Panc1 (cell line): ENCODE measurements at regions not wholly inside any gene's neighbourhood (a gene's known extent, or its start where the extent isn't known, plus 50 kb on each side); places are given as distances from the start of the nearest gene placed in this dataset.

Experiments used
- ATAC-seq: fragments of 200-7000 bp; cut with Tn5 transposase; 2 replicates; pipeline ENCODE4 v1.9.1; 2020; ENCODE audit warnings: mild to moderate bottlenecking, moderate library complexity
- BruUV-seq: library from RNA; stranded (reverse); fragments of 400-500 nt; replicated peaks from 2 replicates; lab custom pipeline; 2021; lab: Mats Ljungman, UMichigan
- CTCF ChIA-PET: fragments of 300-600 bp; sonication (Branson Sonifier 250); formaldehyde crosslinking; loops from one replicate; lab custom pipeline; 2022; ENCODE audit warnings: antibody characterized with exemption; lab: Charles Lee
- POLR2A ChIA-PET: fragments of 300-600 bp; sonication (Branson Sonifier 250); formaldehyde crosslinking; loops from one replicate; lab custom pipeline; 2022; ENCODE audit warnings: antibody characterized with exemption; lab: Charles Lee
- DNase-seq: peaks from one replicate; pipeline ENCODE4 v3.0.0-alpha.2; 2010; ENCODE audit warnings: low read depth, low spot score
- H3K27ac ChIP-seq: 2 replicates; pipeline ENCODE4 v1.5.1; 2011; ENCODE audit warnings: mild to moderate bottlenecking, low read length, inconsistent platforms
- H3K27me3 ChIP-seq: fragments of 200-500 bp; sonication (Bioruptor generic); 2 replicates; pipeline ENCODE4 v1.6.0; 2014; ENCODE audit warnings: low read length, inconsistent platforms; ENCODE audit not compliant: control insufficient read depth, insufficient read depth
- H3K36me3 ChIP-seq: fragments of 200-500 bp; sonication (Bioruptor generic); 2 replicates; pipeline ENCODE4 v1.5.1; 2014; ENCODE audit warnings: inconsistent platforms, mild to moderate bottlenecking, low read length, moderate library complexity; ENCODE audit not compliant: control insufficient read depth, insufficient read depth
- H3K4me1 ChIP-seq: 2 replicates; pipeline ENCODE4 v1.5.1; 2011; ENCODE audit warnings: inconsistent platforms, mild to moderate bottlenecking, low read length, moderate library complexity; ENCODE audit not compliant: control insufficient read depth, insufficient read depth
- H3K4me3 ChIP-seq, 2 experiments: 2 replicates each; pipeline ENCODE4 v1.5.1; 2011 to 2012; ENCODE audit warnings: low read depth in 2 of 2, low read length in 2 of 2, mild to moderate bottlenecking in 2 of 2, inconsistent platforms in 1 of 2, moderate library complexity in 1 of 2
- H3K9me3 ChIP-seq: fragments of 200-500 bp; sonication (Bioruptor generic); 2 replicates; pipeline ENCODE4 v1.5.1; 2014; ENCODE audit warnings: low read depth, mild to moderate bottlenecking, inconsistent platforms, low read length, moderate library complexity; ENCODE audit not compliant: control insufficient read depth, insufficient read depth
- POLR2AphosphoS5 ChIP-seq: IDR thresholded peaks from 2 replicates; pipeline ENCODE4 v1.6.1; 2012; ENCODE audit warnings: mild to moderate bottlenecking, low read depth, low read length, moderate library complexity
- SIN3A ChIP-seq: IDR thresholded peaks from 2 replicates; pipeline ENCODE4 v1.6.1; 2012; ENCODE audit warnings: low read depth, mild to moderate bottlenecking, low read length, moderate library complexity, borderline replicate concordance; ENCODE audit not compliant: insufficient read depth
- TCF7L2 ChIP-seq: IDR thresholded peaks from 2 replicates; pipeline ENCODE4 v1.6.1; 2011; ENCODE audit warnings: mild to moderate bottlenecking, low read depth, low read length, inconsistent platforms
- in situ Hi-C: cut with HindIII; loops from 2 replicates; pipeline ENCODE4 v1.10.0; 2016; ENCODE audit warnings: low sequenced_read_pairs, low pct_unique_long_range_greater_than_20kb
- intact Hi-C: fragments of 100-400 bp; cut with micrococcal nuclease; formaldehyde crosslinking; loops from one replicate; pipeline ENCODE4 v1.10.0; 2022; ENCODE audit not compliant: unreplicated experiment
- TF ChIP-seq, protein P1 (sequence below): fragments of 450-650 bp; IDR thresholded peaks from 2 replicates; pipeline ENCODE4 v1.5.1; 2017; ENCODE audit warnings: mild to moderate bottlenecking
- TF ChIP-seq, protein P2 (sequence below), 2 experiments: IDR thresholded peaks; 2 replicates each; pipeline ENCODE4 v1.6.1; 2011 to 2012; ENCODE audit warnings: low read depth in 2 of 2, control low read depth in 1 of 2, low read length in 1 of 2, mild to moderate bottlenecking in 1 of 2, moderate library complexity in 1 of 2; ENCODE audit not compliant: insufficient read depth in 1 of 2

DNA sequence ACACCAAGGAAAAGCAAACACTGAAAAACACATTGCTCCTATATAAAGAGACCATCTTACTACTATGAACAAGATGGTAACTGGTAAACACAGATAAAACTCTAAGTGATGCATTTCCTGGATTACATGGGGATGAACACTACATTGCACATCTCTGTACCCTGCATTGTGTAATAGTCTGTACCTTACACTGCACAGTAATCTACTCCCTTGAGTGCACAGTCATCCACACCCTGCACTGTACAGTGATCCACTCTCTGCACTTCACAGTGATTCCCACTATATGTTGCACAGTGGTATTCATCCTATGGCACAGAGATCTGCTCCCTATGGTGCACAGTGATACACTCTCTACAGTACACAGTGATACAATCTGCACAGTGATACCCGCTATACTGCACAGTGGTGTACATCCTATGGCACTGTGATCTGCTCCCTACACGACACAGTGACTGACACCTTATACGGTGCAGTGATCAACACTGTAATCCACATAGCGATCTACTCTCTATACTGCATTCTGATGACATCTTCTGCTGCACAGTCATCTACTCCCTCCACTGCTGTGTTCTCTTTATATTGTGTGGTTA lies 462.2 kb upstream of the RGPD4 start:
- BruUV-seq = no TSS peak
- Histone ChIP-seq H3K27ac (no peak overlapping the region), H3K9me3 (no peaks in the 10 kb centered on the region), H3K4me3 (no peak overlapping the region), H3K36me3 (no peaks in the 10 kb centered on the region), H3K27me3 (no peaks in the 10 kb centered on the region), H3K4me1 (no peaks in the 10 kb centered on the region)
- TF ChIP-seq POLR2AphosphoS5 (no peak), SIN3A (no peak), TCF7L2 (no peak)
- TF ChIP-seq, protein P1, sequence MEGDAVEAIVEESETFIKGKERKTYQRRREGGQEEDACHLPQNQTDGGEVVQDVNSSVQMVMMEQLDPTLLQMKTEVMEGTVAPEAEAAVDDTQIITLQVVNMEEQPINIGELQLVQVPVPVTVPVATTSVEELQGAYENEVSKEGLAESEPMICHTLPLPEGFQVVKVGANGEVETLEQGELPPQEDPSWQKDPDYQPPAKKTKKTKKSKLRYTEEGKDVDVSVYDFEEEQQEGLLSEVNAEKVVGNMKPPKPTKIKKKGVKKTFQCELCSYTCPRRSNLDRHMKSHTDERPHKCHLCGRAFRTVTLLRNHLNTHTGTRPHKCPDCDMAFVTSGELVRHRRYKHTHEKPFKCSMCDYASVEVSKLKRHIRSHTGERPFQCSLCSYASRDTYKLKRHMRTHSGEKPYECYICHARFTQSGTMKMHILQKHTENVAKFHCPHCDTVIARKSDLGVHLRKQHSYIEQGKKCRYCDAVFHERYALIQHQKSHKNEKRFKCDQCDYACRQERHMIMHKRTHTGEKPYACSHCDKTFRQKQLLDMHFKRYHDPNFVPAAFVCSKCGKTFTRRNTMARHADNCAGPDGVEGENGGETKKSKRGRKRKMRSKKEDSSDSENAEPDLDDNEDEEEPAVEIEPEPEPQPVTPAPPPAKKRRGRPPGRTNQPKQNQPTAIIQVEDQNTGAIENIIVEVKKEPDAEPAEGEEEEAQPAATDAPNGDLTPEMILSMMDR = no peak
- TF ChIP-seq, protein P2, sequence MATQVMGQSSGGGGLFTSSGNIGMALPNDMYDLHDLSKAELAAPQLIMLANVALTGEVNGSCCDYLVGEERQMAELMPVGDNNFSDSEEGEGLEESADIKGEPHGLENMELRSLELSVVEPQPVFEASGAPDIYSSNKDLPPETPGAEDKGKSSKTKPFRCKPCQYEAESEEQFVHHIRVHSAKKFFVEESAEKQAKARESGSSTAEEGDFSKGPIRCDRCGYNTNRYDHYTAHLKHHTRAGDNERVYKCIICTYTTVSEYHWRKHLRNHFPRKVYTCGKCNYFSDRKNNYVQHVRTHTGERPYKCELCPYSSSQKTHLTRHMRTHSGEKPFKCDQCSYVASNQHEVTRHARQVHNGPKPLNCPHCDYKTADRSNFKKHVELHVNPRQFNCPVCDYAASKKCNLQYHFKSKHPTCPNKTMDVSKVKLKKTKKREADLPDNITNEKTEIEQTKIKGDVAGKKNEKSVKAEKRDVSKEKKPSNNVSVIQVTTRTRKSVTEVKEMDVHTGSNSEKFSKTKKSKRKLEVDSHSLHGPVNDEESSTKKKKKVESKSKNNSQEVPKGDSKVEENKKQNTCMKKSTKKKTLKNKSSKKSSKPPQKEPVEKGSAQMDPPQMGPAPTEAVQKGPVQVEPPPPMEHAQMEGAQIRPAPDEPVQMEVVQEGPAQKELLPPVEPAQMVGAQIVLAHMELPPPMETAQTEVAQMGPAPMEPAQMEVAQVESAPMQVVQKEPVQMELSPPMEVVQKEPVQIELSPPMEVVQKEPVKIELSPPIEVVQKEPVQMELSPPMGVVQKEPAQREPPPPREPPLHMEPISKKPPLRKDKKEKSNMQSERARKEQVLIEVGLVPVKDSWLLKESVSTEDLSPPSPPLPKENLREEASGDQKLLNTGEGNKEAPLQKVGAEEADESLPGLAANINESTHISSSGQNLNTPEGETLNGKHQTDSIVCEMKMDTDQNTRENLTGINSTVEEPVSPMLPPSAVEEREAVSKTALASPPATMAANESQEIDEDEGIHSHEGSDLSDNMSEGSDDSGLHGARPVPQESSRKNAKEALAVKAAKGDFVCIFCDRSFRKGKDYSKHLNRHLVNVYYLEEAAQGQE (IDR thresholded peaks at IDR 0.05; ENCODE audit: insufficient read depth in 1 of 2, low read depth in 2 of 2, low read length in 1 of 2) = no peak
- in situ Hi-C loops (no loop called here), intact Hi-C loops (no loop called here)
- ChIA-PET POLR2A (no interaction called here), CTCF (no interaction called here)
- ATAC-seq = no peak
- no peak for DNase-seq

DNA sequence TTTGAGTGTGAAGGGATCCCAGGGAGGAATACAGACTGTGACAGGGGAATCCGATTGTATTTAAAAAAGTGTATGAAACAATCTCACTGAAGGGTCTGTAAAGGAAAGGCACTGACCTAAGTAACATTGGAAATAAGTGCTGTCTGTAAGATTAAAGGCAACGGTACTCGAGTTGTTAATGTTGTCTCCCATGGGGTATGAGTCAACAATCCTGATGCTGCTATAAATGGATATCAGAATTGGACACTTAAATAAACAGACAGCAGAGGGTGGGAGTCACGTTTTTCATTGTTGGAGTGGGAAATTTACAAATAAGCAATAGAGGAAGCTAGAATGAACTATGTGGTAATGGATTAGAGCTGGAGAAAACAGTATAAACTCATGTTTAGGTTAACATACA lies 452.4 kb upstream of the RGPD4 start:
- TF ChIP-seq TCF7L2 (no peak), SIN3A (no peak), POLR2AphosphoS5 (no peak)
- TF ChIP-seq, protein P1 = no peak
- TF ChIP-seq, protein P2 (IDR thresholded peaks at IDR 0.05; ENCODE audit: insufficient read depth in 1 of 2, low read depth in 2 of 2, low read length in 1 of 2) = no peak
- Histone ChIP-seq H3K27me3 (no peaks in the 10 kb centered on the region), H3K36me3 (no peaks in the 10 kb centered on the region), H3K9me3 (no peaks in the 10 kb centered on the region), H3K4me3 (no peak overlapping the region), H3K27ac (no peak overlapping the region), H3K4me1 (no peaks in the 10 kb centered on the region)
- intact Hi-C loops = no loop called here
- DNase-seq (no peak), ATAC-seq (no peak)
- no TSS peak for BruUV-seq
- ChIA-PET CTCF (no interaction called here), POLR2A (no interaction called here)
- in situ Hi-C loops = no loop called here
